Gastroesophageal sphincter (tissue), 4 donors: ENCODE measurements at regions not wholly inside any gene's neighbourhood (a gene's known extent, or its start where the extent isn't known, plus 50 kb on each side); places are given as distances from the start of the nearest gene placed in this dataset.

Source experiments
- ATAC-seq: fragments of 150-250 bp; one replicate; pipeline ENCODE4 v1.9.1; 2016; ENCODE audit warnings: mild to moderate bottlenecking, moderate library complexity
- H3K27ac ChIP-seq, 4 donors: fragments of 200-600 bp; sonication (generic) in 3 of 4; 1 replicate in 3 of 4; 2 replicates in 1 of 4; pipeline ENCODE4 v1.5.1; 2016 to 2019
- H3K27me3 ChIP-seq: fragments of 200-600 bp; sonication (generic); one replicate; pipeline ENCODE4 v1.5.1; 2019
- H3K36me3 ChIP-seq, 2 donors: fragments of 200-600 bp; sonication (generic); one replicate each; pipeline ENCODE4 v1.5.1; 2019; ENCODE audit warnings: control low read depth in 1 of 2
- H3K4me1 ChIP-seq, 3 donors: fragments of 200-600 bp; sonication (generic); 1 replicate in 2 of 3; 2 replicates in 1 of 3; pipeline ENCODE4 v1.5.1; 2016 to 2019; ENCODE audit warnings: control low read depth in 2 of 3
- H3K4me3 ChIP-seq, 2 donors: fragments of 200-600 bp; sonication (generic); one replicate each; pipeline ENCODE4 v1.5.1; 2019; ENCODE audit warnings: mild to moderate bottlenecking in 1 of 2, moderate library complexity in 1 of 2
- H3K9me3 ChIP-seq, 3 donors: fragments of 200-600 bp; sonication (generic); one replicate each; pipeline ENCODE4 v1.5.1; 2017 to 2019; ENCODE audit warnings: control low read depth in 2 of 3
- EP300 ChIP-seq: sonication (generic); formaldehyde crosslinking; IDR thresholded peaks from one replicate; pipeline ENCODE4 v1.6.1; 2017; ENCODE audit warnings: antibody characterized with exemption, mild to moderate bottlenecking
- POLR2A ChIP-seq, 2 donors: fragments of 450-650 bp; IDR thresholded peaks; one replicate each; pipeline ENCODE4 v1.6.1; 2017; ENCODE audit warnings: antibody characterized with exemption in 2 of 2, mild to moderate bottlenecking in 2 of 2, moderate library complexity in 1 of 2
- POLR2AphosphoS5 ChIP-seq: sonication (generic); formaldehyde crosslinking; IDR thresholded peaks from one replicate; pipeline ENCODE4 v1.6.1; 2017; ENCODE audit warnings: antibody characterized with exemption
- WGBS, 2 donors: methylation state at CpG; one replicate each; pipeline ENCODE4 v1.1.5; 2018; ENCODE audit warnings: low coverage in 1 of 2; 5-methylcytosine and 5-hydroxymethylcytosine counted together
- TF ChIP-seq, protein P1 (sequence below), 4 experiments: fragments of 200-600 bp in 2 of 4; fragments of 450-650 bp in 2 of 4; sonication (generic) in 1 of 4; IDR thresholded peaks; one replicate each; pipeline ENCODE4 v1.5.1; 2017 to 2019; ENCODE audit warnings: antibody characterized with exemption in 4 of 4, mild to moderate bottlenecking in 2 of 4, moderate library complexity in 2 of 4

DNA sequence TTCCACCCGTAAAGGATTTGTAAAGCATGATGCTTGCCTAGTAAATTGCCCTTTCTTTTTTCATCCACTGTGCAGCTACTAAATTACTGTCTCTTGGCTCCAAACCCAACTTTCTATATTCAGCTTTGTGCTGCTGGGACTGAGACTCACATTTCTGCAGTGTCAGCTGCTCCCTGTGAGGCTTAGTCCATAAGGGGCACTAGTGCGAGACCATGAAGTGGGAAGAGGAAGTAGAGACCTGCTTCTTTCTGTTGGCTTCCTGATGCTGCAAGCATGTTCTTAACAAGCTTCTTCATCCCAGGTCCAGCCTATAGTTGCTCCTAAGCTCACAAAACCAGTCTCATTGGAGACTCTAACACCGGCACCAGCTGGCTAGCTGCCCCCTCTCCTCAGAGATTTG is 74.9 kb upstream of the HS3ST2 start:
- no peak for ATAC-seq
- TF ChIP-seq POLR2A (IDR thresholded peaks at IDR 0.05), result no peak
- TF ChIP-seq, protein P1, sequence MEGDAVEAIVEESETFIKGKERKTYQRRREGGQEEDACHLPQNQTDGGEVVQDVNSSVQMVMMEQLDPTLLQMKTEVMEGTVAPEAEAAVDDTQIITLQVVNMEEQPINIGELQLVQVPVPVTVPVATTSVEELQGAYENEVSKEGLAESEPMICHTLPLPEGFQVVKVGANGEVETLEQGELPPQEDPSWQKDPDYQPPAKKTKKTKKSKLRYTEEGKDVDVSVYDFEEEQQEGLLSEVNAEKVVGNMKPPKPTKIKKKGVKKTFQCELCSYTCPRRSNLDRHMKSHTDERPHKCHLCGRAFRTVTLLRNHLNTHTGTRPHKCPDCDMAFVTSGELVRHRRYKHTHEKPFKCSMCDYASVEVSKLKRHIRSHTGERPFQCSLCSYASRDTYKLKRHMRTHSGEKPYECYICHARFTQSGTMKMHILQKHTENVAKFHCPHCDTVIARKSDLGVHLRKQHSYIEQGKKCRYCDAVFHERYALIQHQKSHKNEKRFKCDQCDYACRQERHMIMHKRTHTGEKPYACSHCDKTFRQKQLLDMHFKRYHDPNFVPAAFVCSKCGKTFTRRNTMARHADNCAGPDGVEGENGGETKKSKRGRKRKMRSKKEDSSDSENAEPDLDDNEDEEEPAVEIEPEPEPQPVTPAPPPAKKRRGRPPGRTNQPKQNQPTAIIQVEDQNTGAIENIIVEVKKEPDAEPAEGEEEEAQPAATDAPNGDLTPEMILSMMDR (IDR thresholded peaks at IDR 0.05), result no peak
- TF ChIP-seq EP300, result no peak
- H3K27me3 ChIP-seq, result no peaks in the 10 kb centered on the region
- H3K9me3 ChIP-seq, result no peaks in the 10 kb centered on the region
- WGBS, 2 donors, result 48 to 49% methylated on average over 2 to 3 of the region's 3 CpGs
- peaks cover 0 to 6% (median 0%) of the 10 kb centered on the region in 3 donors for H3K4me1 ChIP-seq
- no peak overlapping the region for H3K27ac ChIP-seq
- no peak overlapping the region for H3K4me3 ChIP-seq
- no peaks in the 10 kb centered on the region for H3K36me3 ChIP-seq

DNA sequence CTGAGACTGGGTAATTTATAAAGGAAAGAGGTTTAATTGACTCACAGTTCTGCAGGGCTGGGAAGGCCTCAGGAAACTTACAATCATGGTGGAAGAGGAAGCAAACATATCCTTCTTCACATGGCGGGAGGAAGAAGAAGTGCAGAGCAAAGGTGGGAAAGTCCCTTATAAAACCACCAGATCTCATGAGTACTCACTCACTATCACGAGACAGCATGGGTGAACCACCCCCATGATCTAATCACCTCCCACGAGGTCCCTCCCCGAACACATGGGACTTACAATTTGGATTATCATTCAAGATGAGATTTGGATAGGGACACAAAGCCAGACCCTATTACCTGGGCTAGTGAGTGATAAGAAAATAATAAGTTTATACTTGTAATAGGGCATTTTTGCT is 70.6 kb upstream of the HS3ST2 start:
- Histone ChIP-seq H3K27ac (no peak overlapping the region), H3K4me1 (no peaks in the 10 kb centered on the region), H3K36me3 (no peaks in the 10 kb centered on the region), H3K4me3 (no peak overlapping the region), H3K9me3 (peaks cover 0 to 9% (median 0%) of the 10 kb centered on the region in 3 donors), H3K27me3 (no peaks in the 10 kb centered on the region)
- no peak for ATAC-seq
- TF ChIP-seq, protein P1 (IDR thresholded peaks at IDR 0.05), result no peak
- no peak for TF ChIP-seq POLR2AphosphoS5
- TF ChIP-seq POLR2A (IDR thresholded peaks at IDR 0.05), result no peak
- TF ChIP-seq EP300, result no peak
- 78% methylated on average over 4 of the region's 4 CpGs; no CpG with 5 or more reads in 1 of the 2 donors for WGBS, 2 donors

DNA sequence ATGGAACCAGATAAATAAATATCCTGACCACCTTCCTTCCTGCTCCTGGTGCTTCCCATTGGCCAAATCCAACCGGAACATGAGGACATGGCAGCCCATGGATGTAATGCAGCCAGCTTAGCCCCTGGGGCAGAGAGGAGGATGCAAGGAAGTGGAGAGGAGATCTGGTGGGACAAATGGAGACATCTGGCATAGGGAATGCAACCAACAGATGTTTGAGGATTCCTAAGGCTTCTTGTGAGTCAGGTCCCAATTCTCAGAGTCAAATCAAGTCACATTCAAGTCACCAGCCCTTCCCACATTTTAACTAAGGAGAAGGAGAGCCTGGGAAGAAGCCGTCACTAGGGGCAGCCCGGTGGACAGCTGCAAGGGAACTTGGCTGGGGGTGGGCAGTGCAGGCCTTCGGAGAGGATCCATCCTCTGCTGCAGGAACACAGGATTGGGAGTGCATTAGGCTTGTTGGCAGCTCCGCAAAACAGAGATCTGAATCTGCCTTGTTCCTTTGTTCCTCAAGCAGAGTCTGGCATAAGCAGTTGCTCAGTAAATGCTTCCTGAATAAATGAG is 62.8 kb upstream of the HS3ST2 start:
- Histone ChIP-seq H3K4me1 (no peaks in the 10 kb centered on the region), H3K27me3 (no peaks in the 10 kb centered on the region), H3K9me3 (peaks cover 0 to 3% (median 0%) of the 10 kb centered on the region in 3 donors), H3K4me3 (no peak overlapping the region), H3K36me3 (no peaks in the 10 kb centered on the region), H3K27ac (no peak overlapping the region)
- TF ChIP-seq POLR2A (IDR thresholded peaks at IDR 0.05), result no peak
- no peak for TF ChIP-seq EP300
- TF ChIP-seq, protein P1 (IDR thresholded peaks at IDR 0.05), result no peak
- TF ChIP-seq POLR2AphosphoS5, result no peak
- no peak for ATAC-seq
- WGBS, 2 donors, result 48 to 83% methylated on average over 1 to 5 of the region's 5 CpGs

DNA sequence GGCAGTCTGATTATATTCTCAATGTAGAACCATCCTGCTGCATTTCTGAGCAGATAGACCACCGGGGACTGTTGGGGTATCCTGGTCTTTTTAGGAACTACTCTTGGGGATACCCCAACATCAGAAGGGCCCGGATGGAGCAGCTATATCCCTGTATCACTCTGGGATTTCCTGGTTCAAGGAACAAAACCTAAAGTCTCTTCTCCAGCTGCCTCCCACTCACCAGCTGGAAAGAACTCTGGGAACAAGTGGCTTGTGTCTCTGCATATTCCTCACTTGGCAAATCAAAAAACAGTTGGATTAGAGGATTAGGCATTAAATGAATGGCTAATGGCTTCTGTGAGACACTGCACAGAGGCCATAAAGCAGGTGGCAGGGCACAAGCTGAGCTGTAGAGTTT is 62.3 kb upstream of the HS3ST2 start:
- Histone ChIP-seq H3K27ac (no peak overlapping the region), H3K27me3 (no peaks in the 10 kb centered on the region), H3K36me3 (no peaks in the 10 kb centered on the region), H3K4me3 (no peak overlapping the region), H3K9me3 (no peaks in the 10 kb centered on the region), H3K4me1 (no peaks in the 10 kb centered on the region)
- WGBS, 2 donors, result 67% methylated on average over 2 of the region's 2 CpGs; no CpG with 5 or more reads in 1 of the 2 donors
- TF ChIP-seq EP300 (no peak), POLR2AphosphoS5 (no peak), POLR2A (IDR thresholded peaks at IDR 0.05) (no peak)
- TF ChIP-seq, protein P1 (IDR thresholded peaks at IDR 0.05), result no peak
- ATAC-seq, result no peak

DNA sequence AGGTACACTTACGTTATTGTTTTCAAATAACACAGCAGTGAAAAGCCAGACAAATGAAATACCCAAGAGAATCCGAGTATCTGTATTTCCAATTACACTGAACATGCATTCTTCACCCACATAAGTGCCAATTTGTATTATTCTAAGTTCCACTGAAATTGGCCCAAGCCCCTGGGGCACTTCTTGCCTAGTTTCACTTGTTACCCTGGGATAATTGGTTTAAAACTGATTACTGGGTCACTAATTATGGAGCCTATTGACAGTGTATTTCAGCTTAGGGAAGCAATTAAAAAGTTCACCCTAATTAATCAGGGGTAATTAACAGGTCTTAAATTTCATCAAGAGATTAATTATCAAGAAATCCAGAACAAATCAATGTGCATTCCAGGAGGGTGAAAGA is 60.5 kb upstream of the HS3ST2 start:
- Histone ChIP-seq H3K4me1 (no peaks in the 10 kb centered on the region), H3K27me3 (no peaks in the 10 kb centered on the region), H3K27ac (no peak overlapping the region), H3K36me3 (no peaks in the 10 kb centered on the region), H3K9me3 (no peaks in the 10 kb centered on the region), H3K4me3 (no peak overlapping the region)
- ATAC-seq, result no peak
- 36 to 71% methylated on average over 1 to 2 of the region's 2 CpGs for WGBS, 2 donors
- TF ChIP-seq, protein P1 (IDR thresholded peaks at IDR 0.05), result no peak
- TF ChIP-seq POLR2A (IDR thresholded peaks at IDR 0.05) (no peak), EP300 (no peak), POLR2AphosphoS5 (no peak)
